Activated CD4-positive, alpha-beta T cell treated with anti-CD3 and anti-CD28 coated beads for 24 hours (primary cell): ENCODE measurements at regions not wholly inside any gene's neighbourhood (a gene's known extent, or its start where the extent isn't known, plus 50 kb on each side); places are given as distances from the start of the nearest gene placed in this dataset.

Experiments used
- DNase-seq, 2 donors: peaks; one replicate each; pipeline ENCODE4 v3.0.0-alpha.2; 2020; ENCODE audit warnings: low read depth in 2 of 2

DNA sequence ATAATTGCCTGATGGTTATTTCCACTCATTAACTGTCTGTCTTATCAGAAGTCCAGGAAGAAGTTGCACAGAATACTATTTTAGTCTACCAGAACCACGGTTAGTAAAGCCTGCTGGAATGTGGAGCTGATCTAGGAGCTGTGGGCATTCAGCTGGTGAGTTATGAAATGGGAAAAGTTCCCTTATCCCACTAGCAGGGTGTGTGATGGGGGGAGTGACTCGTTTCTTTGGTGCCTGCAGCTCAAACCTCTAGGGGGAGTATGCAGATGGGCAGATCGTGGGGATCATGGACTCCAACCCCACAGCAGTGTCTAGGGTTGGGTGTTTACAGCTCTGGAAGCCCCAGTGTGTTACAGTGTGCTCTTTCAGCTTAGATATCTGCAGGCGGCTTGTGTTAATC lies 305.7 kb upstream of the BOD1L1 start:
- DNase-seq = no peak

DNA sequence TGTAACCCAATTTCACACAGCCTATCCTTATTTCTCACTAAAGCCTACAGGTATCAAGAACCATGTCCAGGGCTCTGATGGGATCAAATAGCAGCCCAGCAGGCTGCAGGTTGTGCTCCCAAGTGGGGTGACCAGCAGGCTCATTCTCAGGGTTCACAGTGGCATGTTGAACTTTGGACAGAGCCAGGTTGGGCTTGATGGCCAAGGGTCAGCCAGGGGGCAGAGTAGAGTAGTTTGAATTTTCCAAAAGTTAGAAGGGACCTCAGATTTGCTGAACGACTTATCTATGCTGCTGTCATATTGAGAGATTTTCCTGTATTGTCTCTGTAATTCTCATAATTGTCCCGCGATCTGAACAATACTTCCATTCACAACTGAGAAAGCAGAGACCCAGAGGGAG lies 310.8 kb upstream of the BOD1L1 start:
- DNase-seq = no peak

DNA sequence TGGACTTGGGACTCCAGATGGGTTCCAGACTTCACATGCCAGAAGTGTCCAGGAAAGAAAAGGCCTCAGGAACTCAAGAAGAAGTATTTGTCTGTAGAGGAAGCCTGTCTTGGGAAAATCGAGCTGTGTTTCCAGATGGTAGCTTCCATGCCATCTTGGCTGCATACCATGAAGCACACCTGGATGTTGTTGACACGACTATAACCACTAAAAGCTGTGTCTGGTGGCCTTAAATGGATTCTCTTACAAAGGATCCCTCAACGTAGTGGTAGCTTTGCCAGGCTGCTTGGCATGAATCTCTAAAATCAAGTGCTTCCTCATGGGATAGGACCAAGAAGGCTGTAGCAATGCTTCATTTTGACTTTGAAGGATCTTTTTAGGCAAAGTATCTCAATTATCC lies 313.4 kb upstream of the BOD1L1 start:
- no peak for DNase-seq

DNA sequence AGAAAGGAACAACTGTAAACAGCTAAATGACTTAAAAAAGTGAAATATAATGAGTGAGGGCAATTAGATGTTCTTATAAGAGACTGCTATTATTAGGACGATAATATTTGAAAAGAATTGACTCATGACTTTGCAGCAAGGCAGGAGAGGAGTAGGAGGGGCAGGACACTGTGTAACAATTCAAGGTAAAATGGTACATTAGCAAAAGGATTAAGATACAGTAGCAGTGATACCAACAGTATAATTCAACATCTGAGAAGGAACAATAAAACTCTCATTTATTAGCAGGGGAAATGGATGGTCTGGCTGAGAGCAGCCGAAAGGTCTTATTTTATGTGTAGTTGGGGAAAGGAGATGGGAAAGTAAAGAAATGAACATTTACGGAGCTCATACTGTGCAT lies 315.5 kb upstream of the BOD1L1 start:
- no peak for DNase-seq

DNA sequence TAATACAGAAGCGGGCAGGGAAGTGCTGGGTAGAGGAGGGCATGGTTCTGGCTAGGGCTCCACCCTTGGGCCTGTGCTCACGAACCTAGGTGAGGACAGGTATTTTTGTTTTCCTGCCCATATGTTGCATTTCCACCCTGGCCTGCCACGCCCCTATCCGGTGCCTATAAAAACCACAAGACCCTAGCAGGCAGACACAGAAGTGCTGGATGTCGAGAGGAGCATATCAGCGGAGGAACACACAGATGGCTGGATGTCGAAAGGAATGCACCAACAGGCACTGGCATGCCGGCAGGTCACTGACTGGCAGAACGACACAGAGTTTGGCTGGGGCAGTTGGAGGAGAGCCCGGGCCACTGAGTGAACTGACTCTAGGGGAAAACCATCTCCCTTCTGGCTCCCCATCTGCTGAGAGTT lies 316.6 kb upstream of the BOD1L1 start:
- DNase-seq = no peak

DNA sequence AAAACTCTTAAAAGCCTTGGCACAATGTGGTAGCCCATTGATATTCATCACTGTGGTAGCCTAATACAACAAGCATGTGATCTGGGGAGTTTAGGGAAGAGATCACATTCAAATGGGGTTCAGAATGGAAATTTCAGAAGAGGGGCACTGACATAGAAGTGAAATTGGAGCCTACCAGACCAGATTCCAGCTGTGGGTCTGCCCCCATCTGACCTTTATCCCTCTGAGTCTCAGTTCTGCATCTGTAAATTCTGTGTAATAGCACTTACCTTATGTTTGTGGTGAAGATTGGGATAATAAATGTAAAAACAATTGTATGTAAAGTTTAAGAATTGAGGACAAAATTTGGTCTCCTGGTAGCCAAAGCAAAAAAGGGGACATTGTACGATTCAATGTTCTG lies 320.4 kb upstream of the BOD1L1 start:
- DNase-seq = no peak

DNA sequence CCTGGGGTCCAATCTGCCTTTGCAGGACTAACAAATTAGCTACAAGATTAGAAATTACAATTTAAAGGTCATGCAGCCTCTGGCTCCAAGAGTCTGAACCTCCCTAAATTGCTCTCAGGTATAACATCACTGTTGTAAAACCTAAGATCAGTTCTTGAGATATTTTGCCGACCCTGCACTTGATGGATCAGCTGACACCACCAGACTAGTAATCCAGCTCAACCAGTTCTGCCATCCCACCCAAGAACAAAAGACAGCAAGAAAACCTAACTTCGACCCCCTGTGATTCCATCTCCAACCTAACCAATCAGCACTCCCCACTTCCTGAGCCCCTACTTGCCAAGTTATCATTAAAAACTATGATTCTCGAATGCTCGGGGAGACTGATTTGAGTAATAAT lies 323.0 kb upstream of the BOD1L1 start:
- no peak for DNase-seq

DNA sequence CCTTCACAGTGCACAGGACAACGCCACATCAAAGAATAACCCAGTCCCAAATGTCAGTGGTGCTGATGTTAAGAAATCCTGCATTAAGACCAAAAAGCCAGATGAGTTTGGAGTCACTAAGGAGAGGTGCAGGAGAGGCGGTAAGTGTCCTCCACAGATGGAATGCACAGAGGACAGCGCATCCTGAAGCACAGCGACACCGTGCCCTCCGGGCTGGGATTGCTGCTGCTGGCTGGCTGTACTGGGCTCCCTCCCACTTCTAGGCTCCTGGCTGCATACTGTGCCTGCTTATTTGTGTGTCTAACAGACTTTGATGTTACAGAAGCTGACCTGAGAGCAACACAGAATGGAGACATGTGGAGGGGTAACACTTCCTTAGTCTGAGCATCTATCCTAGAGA lies 325.6 kb upstream of the BOD1L1 start:
- no peak for DNase-seq

- DNase-seq = no peak
Observed at GRCh38 chr4:13955551-13955950, 328.0 kb upstream of the BOD1L1 start.

DNA sequence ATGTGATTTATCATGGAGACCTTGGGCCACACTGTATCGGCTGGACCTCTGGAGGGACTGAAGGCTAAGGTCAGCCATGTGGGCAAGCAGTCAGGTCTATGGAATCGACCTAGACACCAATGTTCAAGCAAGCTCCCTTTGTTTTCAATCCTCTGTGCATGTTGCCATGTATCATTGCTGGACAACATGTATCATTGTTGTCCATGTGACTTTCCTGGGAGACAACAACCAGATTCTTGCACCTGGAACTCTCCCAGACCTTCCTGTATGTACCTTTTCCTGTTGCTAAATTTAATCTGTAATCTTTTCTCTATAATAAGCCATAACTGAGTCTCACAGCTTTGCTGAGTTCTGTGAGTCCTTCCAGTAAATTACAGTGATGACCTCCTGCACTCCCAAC lies 329.4 kb upstream of the BOD1L1 start:
- no peak for DNase-seq

- no peak for DNase-seq
Observed at GRCh38 chr4:13957871-13958270, 330.3 kb upstream of the BOD1L1 start.

- DNase-seq = no peak
Observed at GRCh38 chr4:13963601-13964000, 336.1 kb upstream of the BOD1L1 start.

- no peak for DNase-seq
Observed at GRCh38 chr4:13966231-13967195, 339.0 kb upstream of the BOD1L1 start.

DNA sequence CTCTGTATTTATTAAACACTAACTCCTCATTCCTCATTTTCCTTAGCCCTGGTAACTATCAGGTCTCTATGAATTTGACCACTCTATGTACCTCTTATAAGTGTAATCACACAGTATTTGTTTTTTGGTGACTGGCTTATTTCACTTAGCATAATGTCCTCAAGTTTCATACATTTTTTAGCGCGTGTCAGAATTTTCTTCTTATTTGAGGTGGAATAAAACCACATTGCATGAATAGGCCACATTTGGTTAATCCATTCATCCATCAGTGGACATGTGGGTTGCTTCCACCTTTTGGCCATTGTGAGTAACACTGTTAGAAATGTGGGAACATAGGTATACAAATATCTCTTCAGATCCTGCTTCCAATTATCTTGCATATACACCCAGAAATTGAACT lies 341.2 kb upstream of the BOD1L1 start:
- no peak for DNase-seq

GRCh38 chr4:13970349-13970748 lies 342.8 kb upstream of the BOD1L1 start:
- no peak for DNase-seq

DNA sequence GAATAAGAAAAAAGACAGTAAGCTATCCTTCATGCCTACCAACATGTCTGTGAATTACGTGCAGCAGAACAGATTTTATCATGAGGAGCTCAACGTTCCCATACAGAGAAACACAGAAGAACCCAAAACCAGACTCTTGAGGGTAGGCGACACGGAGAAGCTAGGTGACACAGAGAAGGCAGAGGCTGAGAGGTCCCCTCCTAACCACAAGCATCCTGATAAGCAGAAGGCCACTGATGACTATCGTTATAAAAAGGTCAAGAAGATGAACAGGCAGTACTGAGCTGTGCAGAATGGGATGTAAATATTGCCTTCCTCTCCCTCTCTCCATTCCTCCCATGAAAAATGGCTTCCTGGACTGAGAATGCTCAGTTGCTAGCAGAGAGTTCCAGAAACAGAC lies 350.2 kb upstream of the BOD1L1 start:
- no peak for DNase-seq

DNA sequence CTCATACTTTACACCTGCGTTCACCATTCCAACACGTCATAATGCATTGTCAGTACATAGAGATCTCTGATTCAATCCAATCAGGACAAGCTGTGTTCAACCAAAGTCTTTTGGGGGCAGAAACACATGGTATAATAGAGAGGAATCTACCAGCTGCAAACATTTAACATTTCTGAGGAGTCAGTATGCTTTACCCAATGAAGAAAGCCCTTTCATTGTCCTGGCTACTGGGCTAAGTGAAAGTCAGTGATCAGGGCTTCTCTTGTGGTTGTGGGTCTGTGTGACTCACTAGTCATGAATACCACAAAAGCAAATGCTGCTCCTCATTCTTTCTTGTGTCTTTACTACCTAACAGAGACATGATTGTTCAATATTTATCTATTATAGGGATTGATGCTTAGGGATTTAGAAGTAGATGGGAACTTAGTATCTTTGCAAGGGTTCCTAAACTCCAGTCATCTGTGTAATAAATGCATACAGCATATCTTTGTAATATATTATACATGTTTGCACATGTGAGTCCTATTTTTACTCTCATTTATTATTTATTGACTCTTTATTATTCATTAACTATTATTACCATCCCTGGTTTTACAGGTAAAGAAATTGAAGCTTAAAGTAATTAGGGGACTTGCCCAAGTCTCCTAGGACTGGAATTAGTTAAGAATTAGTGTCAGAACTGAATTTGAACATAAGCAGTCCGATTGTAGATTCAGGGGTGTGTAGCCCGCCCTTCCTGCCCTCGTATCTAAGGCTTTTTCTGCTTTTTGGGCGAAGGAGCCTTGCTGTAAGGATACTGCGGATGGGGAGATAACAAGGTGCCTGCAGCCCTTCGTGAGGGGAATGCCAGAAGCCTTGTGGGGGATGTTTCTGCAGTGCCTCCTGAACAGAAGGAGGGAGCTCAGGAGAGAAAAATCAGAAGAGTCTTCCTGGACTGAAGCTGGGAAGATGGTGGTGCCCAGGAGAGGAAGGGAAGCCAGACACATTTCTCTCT lies 353.1 kb upstream of the BOD1L1 start:
- DNase-seq = no peak

GRCh38 chr4:13981499-13981898 lies 354.0 kb upstream of the BOD1L1 start:
- no peak for DNase-seq

DNA sequence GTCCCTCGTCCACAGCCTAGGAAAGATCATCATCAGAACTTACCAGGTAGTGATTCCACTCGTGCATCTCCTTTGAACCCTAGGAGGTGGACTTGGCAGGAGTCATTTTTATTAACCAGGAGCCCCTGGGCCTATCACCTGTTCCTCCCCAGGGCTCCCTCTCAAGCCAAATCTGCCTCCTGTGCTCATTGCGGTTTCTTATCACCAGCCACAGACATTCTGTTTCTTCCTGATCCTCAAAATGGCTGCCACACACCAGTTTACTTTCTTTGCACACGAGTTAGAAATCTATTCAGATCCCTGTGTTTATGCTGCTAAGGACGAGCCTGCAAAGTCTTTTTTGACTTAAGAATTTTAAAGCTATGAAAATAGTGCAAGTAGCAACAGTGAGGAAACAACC lies 354.5 kb upstream of the BOD1L1 start:
- DNase-seq = no peak

- DNase-seq = no peak
Observed at GRCh38 chr4:13983189-13983790, 355.8 kb upstream of the BOD1L1 start.

DNA sequence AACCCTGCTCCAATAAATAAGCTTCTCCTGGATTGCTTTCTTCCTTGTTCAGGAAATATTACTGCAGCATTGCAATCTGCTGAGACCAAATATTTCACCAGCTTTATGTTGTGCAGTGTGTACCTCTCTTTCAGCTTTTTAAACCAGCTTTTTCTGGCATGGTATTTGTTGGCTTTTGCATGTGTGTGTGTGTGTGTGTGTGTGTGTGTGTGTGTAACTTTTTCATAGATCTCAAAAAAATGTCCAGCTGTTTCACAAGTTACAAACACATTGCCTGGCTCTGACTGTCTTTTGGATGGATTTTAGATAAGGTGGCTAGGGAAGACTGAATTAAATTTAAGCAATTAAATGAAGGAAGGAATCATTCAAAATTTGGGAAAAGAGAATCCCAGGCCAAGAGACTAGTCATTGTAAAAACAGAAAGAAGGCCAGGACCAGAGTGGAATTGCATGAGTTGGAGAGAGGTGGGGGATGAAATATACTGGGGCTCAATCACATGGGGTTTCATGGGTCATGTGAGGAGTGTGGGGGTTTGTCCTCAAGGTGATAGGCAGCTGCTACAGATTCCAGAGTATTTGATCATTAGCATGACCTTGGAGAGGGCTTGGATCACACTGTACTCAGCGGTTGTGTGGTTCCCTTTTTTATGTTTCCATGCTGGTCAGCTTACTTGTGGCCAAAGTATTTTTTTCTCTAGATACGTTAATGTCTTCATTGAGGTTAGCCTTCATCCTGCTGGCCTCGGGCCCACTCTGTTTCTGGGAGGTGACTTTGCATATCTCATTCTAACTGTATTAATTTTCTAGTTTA lies 357.7 kb upstream of the BOD1L1 start:
- no peak for DNase-seq
